HG02798 (cell line): ENCODE measurements at regions not wholly inside any gene's neighbourhood (a gene's known extent, or its start where the extent isn't known, plus 50 kb on each side); places are given as distances from the start of the nearest gene placed in this dataset.
A peak's percentile ranks its signal among the peaks of the same experiment; 100 is the strongest.

Source experiments
- ATAC-seq: cut with Tn5 transposase; IDR thresholded peaks from one replicate; pipeline ENCODE4 v1.9.1; 2021; ENCODE audit warnings: mild to moderate bottlenecking; ENCODE audit not compliant: unreplicated experiment, poor library complexity

- no peak for ATAC-seq
Measured at GRCh38 chr5:112112346-112112745, 306.7 kb downstream of the EPB41L4A start.

DNA sequence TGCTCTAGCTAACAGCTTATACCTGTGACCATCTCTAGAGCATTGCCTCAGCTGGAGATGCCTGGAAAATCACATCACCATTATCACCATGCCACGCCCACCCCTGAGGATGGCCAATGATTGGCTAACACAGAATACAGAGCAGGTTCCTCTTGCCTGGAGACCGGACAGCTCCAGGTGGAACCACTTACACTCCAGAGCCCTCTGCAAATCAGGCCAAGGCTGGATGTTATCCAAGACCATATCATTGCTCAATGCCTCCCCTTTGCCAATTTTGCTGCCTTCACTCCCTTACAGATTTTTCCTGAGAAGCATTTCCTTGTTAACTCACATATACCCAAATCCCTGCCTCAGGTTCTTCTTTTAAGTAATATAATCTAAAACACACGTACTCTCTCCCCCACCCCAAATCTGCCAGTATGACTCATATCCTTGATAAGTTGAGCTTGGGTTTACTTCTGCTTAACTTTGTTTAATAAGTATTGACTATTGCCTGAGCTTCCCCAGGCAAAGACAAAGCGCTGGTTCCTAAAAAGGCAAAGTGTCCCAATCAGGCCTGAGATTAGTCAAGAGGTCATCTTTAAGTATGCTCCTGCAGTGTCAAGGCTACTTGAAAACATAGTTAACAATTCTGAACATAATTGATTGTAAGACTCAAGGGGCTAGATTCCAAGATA lies 309.6 kb downstream of the EPB41L4A start:
- no peak for ATAC-seq

DNA sequence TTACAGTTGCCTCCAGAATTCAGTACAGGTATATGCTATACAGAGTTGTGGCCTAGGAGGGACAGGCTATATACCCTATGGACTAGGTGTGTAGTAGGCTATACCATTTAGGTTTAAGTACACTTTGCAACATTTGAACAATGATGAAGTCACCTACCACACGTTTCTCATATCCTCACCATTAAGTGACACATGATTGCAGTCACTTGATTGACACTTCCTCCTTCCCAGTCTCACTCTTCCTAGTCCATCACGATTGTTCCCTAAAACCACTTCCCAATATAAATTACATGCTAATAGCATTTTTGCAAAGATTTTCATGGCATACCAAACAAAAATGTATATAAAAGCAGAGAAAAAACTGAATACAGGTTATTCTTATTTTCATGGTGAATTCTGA lies 312.2 kb downstream of the EPB41L4A start:
- no peak for ATAC-seq

DNA sequence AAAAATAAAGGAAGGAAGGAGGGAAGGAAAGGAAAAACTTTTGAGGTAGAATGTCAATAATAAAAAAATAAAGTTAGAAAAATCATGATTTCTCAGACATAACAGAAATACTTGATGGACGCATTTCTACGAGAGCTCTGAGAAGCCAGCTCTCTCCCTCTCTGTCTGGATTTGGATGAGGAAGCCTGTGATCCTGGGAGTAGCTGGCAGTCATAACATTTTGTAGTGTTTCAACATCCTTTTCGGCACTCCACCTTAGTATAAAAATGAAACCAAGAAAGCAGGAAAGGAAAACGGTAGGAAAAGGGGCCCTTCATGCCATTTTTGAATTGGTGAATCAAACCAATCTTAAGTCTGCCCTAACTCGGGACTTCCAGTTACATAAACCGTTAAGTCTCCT lies 321.3 kb downstream of the EPB41L4A start:
- no peak for ATAC-seq

DNA sequence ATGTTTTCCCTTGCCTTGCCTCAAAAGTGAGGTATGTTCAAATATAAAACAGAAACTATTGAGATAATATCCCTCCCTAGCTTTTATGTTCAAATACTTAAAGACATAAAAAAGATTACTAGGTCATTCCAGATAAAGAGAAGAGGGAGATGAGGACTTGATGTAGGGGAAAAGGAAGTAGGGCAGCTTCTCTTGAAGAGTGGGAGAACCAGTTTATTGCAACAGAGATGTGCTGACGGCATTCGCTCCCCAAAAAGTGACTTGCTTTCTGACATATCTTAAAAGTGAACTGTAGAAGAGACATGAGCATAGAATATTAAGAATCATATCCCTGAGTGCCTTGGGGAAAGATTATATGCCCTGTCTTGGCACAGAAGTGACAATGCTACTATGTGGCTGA lies 330.2 kb upstream of the NREP start:
- no peak for ATAC-seq

DNA sequence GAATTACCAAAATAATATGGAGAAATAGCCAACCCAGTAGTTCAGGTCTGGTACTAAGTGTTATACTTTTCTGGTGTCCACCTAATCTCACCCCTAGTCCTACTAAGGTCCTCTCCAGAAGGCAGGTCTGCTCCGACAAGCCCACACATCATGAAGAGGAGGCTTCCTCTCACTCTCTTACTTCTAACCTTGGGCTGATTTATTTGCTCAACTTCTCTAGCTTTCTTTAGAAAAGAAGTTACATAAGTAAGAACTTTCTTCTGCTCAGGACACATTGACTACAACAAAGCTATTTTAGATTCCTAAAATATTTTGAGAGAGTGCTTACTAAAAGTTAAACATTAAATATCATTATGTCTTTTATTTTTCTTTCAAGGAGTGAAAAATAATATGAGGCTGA lies 329.7 kb upstream of the NREP start:
- no peak for ATAC-seq

GRCh38 chr5:112084149-112084548 lies 327.2 kb upstream of the NREP start:
- no peak for ATAC-seq

GRCh38 chr5:112083623-112084022 lies 326.6 kb upstream of the NREP start:
- ATAC-seq = no peak

DNA sequence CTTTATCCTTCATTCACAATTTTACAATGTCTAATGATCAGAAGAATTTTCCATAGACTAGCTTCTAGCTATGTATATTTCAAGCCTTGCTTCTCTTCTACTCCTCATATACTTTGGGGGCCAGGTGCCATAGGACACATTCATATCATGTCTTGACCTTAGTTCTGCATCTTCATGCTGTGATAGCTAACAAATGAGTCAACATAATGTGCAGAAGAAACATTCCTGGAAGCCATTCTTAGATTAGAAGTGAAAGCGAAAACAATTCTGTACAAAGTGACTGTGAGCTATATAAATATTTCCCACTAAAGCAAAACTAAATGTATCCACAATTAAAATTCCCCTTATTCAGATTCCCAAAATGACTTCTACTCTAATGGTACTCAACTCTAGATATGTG lies 320.2 kb upstream of the NREP start:
- ATAC-seq = peak; percentile 76

DNA sequence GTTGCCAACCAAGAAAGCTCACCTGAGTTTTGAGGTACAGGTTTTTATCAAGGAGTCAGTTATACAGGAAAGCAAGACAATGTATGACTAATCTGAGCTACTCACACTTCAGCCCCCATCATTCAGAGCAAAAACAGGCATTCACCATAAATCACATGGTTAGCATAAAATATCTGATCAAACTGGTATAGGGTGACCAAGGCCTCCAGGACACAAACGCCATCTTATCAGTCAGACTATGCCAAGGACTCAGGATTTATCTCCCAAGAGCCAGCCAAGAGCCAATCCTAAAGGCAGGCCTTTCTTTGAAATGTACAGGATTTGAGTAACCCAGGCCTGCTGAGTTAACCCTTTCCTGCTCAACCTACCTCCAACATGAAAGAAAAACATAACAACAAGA lies 313.0 kb upstream of the NREP start:
- ATAC-seq = no peak

- no peak for ATAC-seq
Measured at GRCh38 chr5:112069329-112069728, 312.3 kb upstream of the NREP start.

DNA sequence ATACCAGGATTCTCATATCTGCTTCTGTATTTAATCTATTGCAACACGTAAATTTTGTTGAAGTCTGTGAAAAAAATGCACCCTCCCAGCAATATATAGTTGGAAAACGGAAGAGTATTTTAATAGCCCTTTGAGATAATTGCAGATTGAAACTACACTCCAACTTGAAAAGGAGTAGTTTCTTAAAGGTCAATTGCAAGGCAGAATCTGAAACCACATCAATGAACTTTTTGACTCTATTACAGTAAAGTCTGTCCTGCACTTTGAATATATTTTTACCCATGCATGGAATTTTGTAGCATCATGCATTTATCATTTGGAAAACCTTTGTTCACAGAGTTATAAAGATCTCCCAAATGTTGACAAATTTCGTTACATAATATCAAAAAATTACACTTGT lies 311.6 kb upstream of the NREP start:
- ATAC-seq = no peak

- ATAC-seq = no peak
Measured at GRCh38 chr5:112065781-112066180, 308.8 kb upstream of the NREP start.

- ATAC-seq = no peak
Measured at GRCh38 chr5:112064956-112065355, 308.0 kb upstream of the NREP start.

DNA sequence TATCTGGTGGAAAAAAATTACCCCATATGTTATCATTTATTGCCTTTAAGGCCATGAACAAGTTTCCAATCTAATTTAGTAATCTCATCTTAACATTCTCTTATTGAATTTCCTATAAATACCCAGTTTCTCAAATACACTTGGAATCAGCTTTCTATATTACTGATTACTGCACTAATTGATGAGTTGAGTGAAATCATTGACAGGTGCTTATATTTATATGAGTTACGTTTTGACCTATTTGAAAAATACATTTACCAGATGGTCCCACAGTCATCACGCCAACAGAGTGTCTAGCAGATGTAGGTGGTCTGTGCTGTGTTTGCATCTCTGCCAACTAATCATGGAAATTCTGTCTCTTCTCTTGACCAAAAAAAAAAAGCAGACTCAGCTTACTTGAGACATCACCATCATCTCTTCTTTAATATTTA lies 307.3 kb upstream of the NREP start:
- no peak for ATAC-seq

- no peak for ATAC-seq
Measured at GRCh38 chr5:112063856-112064255, 306.9 kb upstream of the NREP start.

- ATAC-seq = no peak
Measured at GRCh38 chr5:112063191-112063590, 306.2 kb upstream of the NREP start.

DNA sequence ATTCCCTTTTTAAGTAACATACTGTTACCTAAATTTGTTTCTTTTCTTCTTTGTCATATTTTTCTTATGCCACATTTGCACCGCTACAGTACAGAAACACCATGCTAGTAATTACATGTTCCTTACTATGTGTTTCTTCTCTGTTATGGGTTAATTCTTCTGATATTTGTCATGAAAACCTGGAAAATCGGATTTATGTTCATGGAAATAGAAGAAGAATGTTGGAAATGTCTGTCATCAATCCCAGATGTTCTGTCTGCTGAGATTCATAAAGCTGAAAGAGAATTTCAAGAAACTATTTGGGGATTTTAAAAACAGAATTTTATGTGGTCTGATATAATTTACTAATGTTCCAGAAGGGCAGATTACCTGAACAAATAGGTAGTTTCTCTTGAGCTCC lies 305.2 kb upstream of the NREP start:
- ATAC-seq = no peak

GRCh38 chr5:112061666-112062065 lies 304.7 kb upstream of the NREP start:
- no peak for ATAC-seq

DNA sequence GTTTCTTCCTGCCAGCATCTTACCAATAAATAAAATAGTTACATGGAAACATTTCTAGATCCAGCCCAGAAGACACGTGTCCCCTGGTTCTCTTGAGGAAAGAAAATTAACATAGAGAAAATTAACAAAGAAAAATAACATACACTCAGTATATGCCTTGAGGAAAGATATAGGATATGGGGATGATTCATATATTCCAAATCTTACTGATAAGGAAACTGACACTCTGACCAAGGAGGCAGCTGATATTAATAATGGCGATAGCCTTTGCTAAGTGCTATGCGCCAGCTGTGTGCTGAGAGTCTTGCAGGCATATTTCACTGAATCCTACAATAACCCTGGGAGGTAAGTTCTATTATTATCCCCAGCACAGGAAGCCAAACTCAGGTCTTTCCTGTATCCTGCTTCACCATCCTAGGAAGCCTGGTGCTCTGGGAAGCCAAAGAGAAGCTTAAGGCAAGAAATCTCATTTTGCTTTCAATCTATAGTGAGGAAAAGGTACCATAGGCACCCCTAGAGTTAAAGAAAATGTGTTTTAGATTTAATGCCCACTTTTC lies 302.7 kb upstream of the NREP start:
- ATAC-seq = no peak

- ATAC-seq = no peak
Measured at GRCh38 chr5:112049738-112050137, 292.7 kb upstream of the NREP start.

DNA sequence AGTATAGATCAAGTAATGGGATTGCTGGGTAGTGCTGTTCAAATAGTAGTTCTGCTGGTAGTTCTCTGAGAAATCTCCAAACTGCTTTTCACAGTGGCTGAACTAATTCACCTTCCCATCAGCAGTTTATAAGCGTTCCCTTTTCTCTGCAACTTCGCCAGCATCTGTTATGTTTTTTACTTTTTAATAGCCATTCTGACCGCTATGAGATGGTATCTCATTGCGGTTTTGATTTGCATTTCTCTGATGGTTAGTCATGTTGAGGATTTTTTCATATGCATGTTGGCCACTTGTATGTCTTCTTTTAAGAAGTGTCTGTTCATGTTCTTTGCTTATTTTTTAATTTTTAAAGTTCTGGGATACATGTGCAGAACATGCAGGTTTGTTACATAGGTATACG lies 279.2 kb upstream of the NREP start:
- no peak for ATAC-seq
